Ishikawa (cell line): ENCODE measurements at regions not wholly inside any gene's neighbourhood (a gene's known extent, or its start where the extent isn't known, plus 50 kb on each side); places are given as distances from the start of the nearest gene placed in this dataset.

Experiments
- CEBPB ChIP-seq: IDR thresholded peaks from 2 replicates; pipeline ENCODE4 v1.6.1; 2012
- CREB1 ChIP-seq: IDR thresholded peaks from 2 replicates; pipeline ENCODE4 v1.6.1; 2012; ENCODE audit warnings: low read depth
- EGR1 ChIP-seq: IDR thresholded peaks from 2 replicates; pipeline ENCODE4 v1.6.1; 2012
- EP300 ChIP-seq: IDR thresholded peaks from 2 replicates; pipeline ENCODE4 v1.6.1; 2012; ENCODE audit warnings: borderline replicate concordance
- FOXM1 ChIP-seq: IDR thresholded peaks from 2 replicates; pipeline ENCODE4 v1.6.1; 2012; ENCODE audit warnings: low read depth, borderline replicate concordance
- MAX ChIP-seq: IDR thresholded peaks from 2 replicates; pipeline ENCODE4 v1.6.1; 2012
- NFIC ChIP-seq: IDR thresholded peaks from 2 replicates; pipeline ENCODE4 v1.6.1; 2012
- RAD21 ChIP-seq: IDR thresholded peaks from 2 replicates; pipeline ENCODE4 v1.6.1; 2012; ENCODE audit warnings: low read depth
- REST ChIP-seq: IDR thresholded peaks from 2 replicates; pipeline ENCODE4 v1.6.1; 2012; ENCODE audit warnings: low read depth, mild to moderate bottlenecking
- TAF1 ChIP-seq: IDR thresholded peaks from 2 replicates; pipeline ENCODE4 v1.6.1; 2012; ENCODE audit warnings: low read depth, mild to moderate bottlenecking
- TCF12 ChIP-seq: IDR thresholded peaks from 2 replicates; pipeline ENCODE4 v1.6.1; 2012; ENCODE audit warnings: low read depth
- TEAD4 ChIP-seq: IDR thresholded peaks from 2 replicates; pipeline ENCODE4 v1.6.1; 2012
- USF1 ChIP-seq: IDR thresholded peaks from 2 replicates; pipeline ENCODE4 v1.6.1; 2012
- YY1 ChIP-seq: IDR thresholded peaks from 2 replicates; pipeline ENCODE4 v1.6.1; 2012; ENCODE audit warnings: low read depth
- ZBTB7A ChIP-seq: IDR thresholded peaks from 2 replicates; pipeline ENCODE4 v1.6.1; 2012; ENCODE audit warnings: low read depth

GRCh38 chr7:69422574-69422985 is 175.7 kb upstream of the AUTS2 start:
- TF ChIP-seq RAD21, result no peak
- TF ChIP-seq CREB1, result no peak
- no peak for TF ChIP-seq FOXM1
- no peak for TF ChIP-seq EP300
- TF ChIP-seq EGR1, result no peak
- no peak for TF ChIP-seq ZBTB7A
- no peak for TF ChIP-seq TCF12
- TF ChIP-seq NFIC, result no peak
- TF ChIP-seq MAX, result no peak
- TF ChIP-seq USF1, result no peak

- TF ChIP-seq FOXM1 (no peak), EGR1 (no peak), CREB1 (no peak), REST (no peak), ZBTB7A (no peak), MAX (no peak)
Observed at GRCh38 chr7:69426705-69427104, 171.6 kb upstream of the AUTS2 start.

GRCh38 chr7:69428089-69428488 is 170.2 kb upstream of the AUTS2 start:
- TF ChIP-seq EGR1, result no peak
- no peak for TF ChIP-seq TEAD4
- TF ChIP-seq FOXM1, result no peak
- TF ChIP-seq TAF1, result no peak
- TF ChIP-seq CREB1, result no peak
- no peak for TF ChIP-seq REST
- no peak for TF ChIP-seq TCF12
- no peak for TF ChIP-seq NFIC
- no peak for TF ChIP-seq YY1
- no peak for TF ChIP-seq ZBTB7A
- TF ChIP-seq RAD21, result no peak
- no peak for TF ChIP-seq USF1
- no peak for TF ChIP-seq CEBPB

- TF ChIP-seq CEBPB (no peak), REST (no peak), EP300 (no peak), EGR1 (no peak)
Observed at GRCh38 chr7:69429911-69430383, 168.3 kb upstream of the AUTS2 start.

DNA sequence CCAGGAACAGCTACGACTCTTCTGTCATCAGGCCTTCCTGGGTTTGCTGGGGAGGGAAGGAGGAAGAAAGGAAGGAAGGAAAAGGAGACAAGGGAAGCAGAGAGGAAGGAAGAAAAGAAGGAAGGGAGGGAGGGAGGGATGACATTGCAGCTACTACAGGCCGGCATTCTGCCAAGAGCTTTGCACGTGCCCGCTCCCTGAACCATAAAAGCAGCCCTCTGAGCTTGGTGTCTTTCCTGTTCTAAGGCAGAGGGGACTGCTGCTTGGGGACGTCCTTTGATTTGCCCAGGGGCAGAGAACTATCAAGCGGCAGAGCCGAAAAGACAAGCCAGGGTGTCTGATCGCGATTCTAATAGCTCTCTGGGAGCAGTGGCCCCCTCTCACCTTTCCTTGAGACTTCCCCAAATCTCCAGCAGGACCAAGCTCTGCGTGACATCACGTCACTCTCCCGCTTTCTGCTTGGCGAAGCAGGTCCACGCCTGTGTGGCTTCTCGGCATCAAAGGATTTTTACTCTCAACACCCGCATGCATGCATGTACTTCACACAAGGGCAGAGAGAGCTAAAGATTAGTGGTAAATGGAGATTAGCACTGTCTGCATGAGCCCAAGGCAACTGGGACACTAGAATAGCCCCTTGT is 167.8 kb upstream of the AUTS2 start:
- TF ChIP-seq NFIC (no peak), CEBPB (no peak), USF1 (no peak), CREB1 (no peak), ZBTB7A (no peak), MAX (no peak), TCF12 (no peak), EP300 (no peak), FOXM1 (no peak), REST (no peak)
